ELF-1 (cell line): ENCODE measurements at regions not wholly inside any gene's neighbourhood (a gene's known extent, or its start where the extent isn't known, plus 50 kb on each side); places are given as distances from the start of the nearest gene placed in this dataset.
A peak's percentile ranks its signal among the peaks of the same experiment; 100 is the strongest.

Source experiments
- DNase-seq: peaks from one replicate; pipeline ENCODE4 v3.0.0-alpha.2; 2016; ENCODE audit warnings: low read depth, low spot score

GRCh38 chr6:37556881-37557644 lies 57.4 kb upstream of the CCDC167 start:
- no peak for DNase-seq

GRCh38 chr6:37555040-37555781 lies 55.5 kb upstream of the CCDC167 start:
- DNase-seq: no peak

GRCh38 chr6:37554480-37554819 lies 54.8 kb upstream of the CCDC167 start:
- peak; percentile 47 for DNase-seq

GRCh38 chr6:37552267-37552666 lies 52.6 kb upstream of the CCDC167 start:
- no peak for DNase-seq

GRCh38 chr6:37551867-37552266 lies 52.2 kb upstream of the CCDC167 start:
- no peak for DNase-seq

- DNase-seq: no peak
These were observed 51.8 kb upstream of the CCDC167 start for GRCh38 chr6:37551446-37551845.

- DNase-seq: no peak
These were observed 51.3 kb upstream of the CCDC167 start for GRCh38 chr6:37551002-37551401.

GRCh38 chr6:37550191-37550831 lies 50.6 kb upstream of the CCDC167 start:
- DNase-seq: no peak

- DNase-seq: no peak
These were observed 49.9 kb upstream of the CCDC167 start for GRCh38 chr6:37549558-37549957.
